Lower leg skin (tissue), 3 donors: ENCODE measurements at regions not wholly inside any gene's neighbourhood (a gene's known extent, or its start where the extent isn't known, plus 50 kb on each side); places are given as distances from the start of the nearest gene placed in this dataset.

Experiments used
- CTCF ChIP-seq, 3 donors: fragments of 450-650 bp; IDR thresholded peaks; one replicate each; pipeline ENCODE4 v1.5.1; 2016; ENCODE audit warnings: antibody characterized with exemption in 3 of 3, mild to moderate bottlenecking in 3 of 3, moderate library complexity in 2 of 3
- POLR2A ChIP-seq, 2 donors: fragments of 450-650 bp; IDR thresholded peaks; one replicate each; pipeline ENCODE4 v1.6.1; 2016 to 2017; ENCODE audit warnings: antibody characterized with exemption in 2 of 2, mild to moderate bottlenecking in 1 of 2, moderate library complexity in 1 of 2

- TF ChIP-seq POLR2A (IDR thresholded peaks at IDR 0.05), result no peak
- TF ChIP-seq CTCF (IDR thresholded peaks at IDR 0.05), result no peak
Observed at GRCh38 chr2:62382122-62382521, 123.9 kb downstream of the TMEM17 start.
